DMS53 (cell line): ENCODE measurements at regions not wholly inside any gene's neighbourhood (a gene's known extent, or its start where the extent isn't known, plus 50 kb on each side); places are given as distances from the start of the nearest gene placed in this dataset.

Experiments used
- DNase-seq: peaks from one replicate; lab custom pipeline; 2025; lab: John Stamatoyannopoulos, UW

- no peak for DNase-seq
Measured at GRCh38 chr6:137269803-137270202, 50.6 kb upstream of the IFNGR1 start.

- DNase-seq: no peak
Measured at GRCh38 chr6:137269347-137269746, 50.2 kb upstream of the IFNGR1 start.
